Stimulated activated CD4-positive, alpha-beta T cell treated with anti-CD3 and anti-CD28 coated beads, Interleukin-4, amount 100 ng/mL, for 24 hours (primary cell): ENCODE measurements at regions not wholly inside any gene's neighbourhood (a gene's known extent, or its start where the extent isn't known, plus 50 kb on each side); places are given as distances from the start of the nearest gene placed in this dataset.

ENCODE experiments used
- DNase-seq: peaks from one replicate; pipeline ENCODE4 v3.0.0-alpha.2; 2020

DNA sequence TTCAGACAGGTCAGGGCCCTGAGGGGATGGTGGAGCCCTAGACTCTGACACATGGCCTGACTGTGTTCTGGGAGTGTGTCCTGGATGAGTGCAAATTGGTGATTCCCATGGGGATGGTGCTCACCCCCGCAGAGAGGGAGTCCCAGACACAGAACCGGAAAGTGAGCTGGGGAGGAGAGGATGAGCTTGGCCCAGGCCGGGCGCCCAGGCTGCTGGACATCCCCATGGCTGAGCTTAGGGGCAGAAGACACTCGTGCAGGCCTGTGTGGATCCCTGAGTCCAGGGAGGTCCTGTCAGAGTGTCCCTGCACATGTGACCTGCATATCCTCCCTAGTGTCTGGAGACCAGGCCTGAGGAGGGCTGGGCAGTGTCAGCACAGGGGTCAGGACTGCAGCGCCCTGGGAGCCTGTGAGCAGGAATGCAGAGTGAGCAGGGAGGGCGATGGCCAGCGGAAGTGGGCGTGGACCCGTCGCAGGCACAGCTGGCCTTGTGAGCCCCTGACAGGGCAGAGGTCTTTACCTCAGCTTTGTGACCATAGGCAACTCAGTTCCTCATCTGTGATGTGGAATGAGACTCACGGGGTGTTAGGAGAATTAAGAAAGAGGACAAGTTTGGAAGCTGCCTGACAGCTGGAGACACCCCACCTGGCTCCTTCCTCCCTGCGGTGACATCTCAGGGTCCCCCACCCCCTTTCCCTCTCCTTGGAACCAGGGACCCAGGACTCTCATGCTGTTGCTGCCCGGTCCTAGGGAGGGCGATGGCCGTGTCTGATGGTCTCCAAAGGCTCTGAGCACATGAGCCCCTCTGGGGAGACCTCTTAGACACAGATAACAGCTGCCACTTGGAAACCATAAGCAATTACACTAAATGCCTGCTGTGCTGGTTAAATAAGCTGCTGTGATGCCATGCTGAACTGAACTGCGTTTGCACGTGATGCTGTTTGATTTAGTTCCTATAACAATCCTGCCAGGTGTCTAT lies 62.6 kb upstream of the HS6ST1 start:
- no peak for DNase-seq

DNA sequence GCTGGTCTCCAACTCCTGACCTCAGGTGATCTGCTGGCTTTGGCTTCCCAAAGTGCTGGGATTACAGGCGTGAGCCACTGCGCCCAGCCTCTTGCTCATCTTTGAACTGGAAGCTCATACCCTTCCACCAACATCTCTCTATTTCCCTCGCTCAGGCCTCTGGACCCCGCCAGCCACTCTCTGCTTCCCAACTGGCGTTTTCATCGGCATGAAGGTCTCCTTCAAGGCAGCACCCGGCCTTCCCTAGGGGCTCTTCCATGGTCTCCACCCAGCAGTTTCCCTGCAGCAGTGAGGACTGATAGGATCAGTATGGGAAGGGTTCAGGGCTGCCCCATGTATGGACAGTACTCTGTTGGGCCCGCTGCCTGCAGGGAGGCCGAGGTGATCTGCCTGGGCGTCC lies 65.8 kb upstream of the HS6ST1 start:
- DNase-seq, result no peak

DNA sequence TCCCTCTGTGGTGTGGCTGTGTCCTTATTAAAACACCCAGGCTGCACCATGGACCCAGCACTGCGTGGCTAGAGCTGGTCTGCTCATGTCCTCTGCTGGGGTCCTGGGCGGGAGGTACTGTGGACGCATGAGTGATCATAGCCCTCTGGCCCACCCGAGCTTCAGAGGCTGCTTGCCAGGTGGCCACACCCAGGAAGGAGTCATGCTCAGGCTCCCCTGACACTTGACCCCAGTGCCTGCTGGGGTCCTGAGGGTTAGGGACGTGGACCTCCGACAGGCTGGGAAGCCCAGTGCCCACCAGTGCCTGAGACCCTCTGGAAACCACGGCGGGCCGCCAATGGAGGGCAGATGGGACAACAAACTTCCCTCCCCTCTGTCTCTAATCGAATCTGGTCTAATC lies 66.3 kb upstream of the HS6ST1 start:
- no peak for DNase-seq

DNA sequence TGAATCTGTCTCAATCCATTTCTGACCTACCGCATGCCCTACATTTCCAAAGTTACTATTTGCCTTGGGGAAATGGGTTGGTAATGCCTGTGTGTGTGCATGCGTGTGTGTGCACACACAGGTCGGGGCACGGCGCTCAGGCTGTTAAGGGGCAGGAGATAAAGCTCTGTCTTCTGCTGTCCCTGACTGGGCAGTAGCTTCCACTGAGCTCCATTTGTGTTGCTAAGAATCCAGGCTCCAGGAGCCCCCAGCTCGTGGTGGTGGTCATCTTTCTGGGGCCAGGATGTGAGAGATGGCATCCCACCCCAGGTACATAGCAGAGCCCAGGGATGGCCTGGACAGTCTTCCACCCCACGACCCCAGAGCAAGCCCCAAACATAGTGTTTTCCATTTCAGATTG lies 66.7 kb upstream of the HS6ST1 start:
- no peak for DNase-seq

DNA sequence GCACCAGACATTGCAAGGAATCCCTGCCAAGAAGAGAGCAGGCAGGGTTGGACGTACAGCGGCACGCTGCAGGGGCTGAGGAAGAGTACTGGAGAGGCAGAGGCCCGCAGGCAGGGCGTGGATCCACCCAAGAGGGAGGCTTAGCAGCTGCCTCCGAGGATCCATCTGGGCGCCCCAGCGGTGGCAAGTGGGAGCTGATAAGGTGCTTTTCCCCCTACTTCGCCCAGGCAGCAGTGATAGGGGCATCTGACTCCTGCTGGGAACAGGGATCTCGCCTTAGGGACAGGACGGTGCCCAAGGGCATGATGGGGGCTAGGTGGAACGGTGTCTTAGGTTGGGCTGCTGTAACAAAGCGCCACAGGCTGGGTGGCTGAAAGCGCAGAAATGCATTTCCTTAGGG lies 67.4 kb upstream of the HS6ST1 start:
- no peak for DNase-seq

DNA sequence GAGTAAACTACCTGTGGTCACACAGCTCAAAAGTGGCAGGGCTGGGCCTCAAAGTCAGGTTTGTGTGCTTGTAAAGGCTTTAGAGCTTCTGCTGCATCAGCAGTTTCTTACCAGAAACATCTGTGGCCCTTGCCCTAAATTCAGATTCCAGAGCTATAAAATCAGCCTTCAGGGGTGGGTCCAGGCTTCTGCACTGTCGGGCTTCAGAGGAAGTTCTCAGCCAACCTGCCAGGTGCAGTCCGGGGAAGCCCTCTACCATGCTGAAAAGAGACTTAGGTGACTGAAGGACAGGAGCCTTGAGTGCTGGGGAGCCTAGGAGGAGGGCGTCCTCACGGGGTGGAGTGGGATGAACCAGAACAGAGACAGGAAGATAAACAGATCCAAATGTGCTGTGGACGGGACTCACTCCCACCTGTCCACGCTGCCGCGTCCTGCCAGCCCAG lies 69.9 kb upstream of the HS6ST1 start:
- no peak for DNase-seq

DNA sequence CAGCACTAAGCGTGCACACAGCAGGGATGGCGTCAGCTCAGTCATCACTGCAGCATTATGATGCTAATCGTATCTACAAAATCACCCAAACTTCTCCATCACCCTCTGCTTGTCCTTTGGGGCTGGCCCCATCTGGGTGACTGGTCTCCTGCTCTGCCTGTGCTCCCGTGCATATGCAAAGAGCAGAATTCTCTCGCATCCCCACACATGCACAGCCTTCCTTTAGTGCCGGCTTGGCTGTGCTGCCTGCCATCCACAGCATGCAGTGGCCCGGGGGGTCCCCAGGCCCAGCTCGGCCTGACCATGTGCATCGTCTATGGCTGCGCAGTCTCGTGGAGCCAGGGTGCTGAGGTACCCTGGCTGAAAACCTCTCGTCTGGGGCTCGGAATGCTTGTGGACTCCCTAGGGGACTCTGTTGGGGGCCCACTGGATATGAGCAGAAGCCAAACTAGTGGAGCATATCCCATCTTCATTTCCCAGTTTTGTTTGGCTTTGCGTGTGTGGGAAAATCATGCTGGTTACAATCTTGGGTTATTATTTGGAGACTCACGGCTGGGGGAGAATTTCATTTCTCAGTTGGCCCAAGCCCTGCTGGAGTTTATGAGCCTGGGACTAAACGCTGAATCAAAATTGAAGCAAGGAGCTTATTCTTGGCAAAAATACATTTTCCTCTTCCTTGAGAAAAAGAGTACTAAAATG lies 70.9 kb upstream of the HS6ST1 start:
- DNase-seq, result no peak

DNA sequence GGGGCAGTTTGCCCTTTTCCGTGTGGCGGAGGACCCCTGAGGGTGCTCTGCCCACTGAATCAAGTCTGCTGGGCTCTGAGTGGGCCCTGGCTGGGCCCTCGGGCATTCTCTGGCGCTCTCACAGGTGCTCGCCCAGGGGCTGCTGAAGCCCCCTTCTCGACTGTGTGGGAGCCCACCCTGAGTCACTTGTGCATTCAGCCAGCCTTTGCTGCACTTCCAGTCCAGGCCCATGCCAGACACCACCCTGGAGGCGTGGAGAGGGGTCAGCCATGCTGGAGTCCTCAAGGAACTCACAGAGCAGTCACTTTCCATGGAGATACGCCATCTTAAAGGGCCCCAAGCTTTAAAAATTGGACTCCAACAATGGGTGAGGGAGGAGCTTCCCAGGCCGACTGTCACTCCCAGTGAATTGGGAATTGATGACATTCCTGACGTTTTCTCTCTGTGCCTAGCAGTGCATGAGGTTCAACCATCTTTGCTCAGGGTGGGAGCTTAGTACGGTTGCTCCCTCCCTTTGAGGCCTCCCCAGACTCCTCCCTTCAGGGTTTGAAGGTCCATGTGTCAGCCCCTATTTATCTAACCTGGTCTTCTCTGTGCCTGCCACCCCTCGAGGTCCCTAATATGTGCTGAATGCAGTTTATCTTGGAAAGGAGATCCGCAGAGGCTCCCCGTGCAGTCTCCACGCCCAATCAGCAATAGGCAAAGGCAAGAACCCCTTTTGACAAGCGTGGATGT lies 71.8 kb upstream of the HS6ST1 start:
- no peak for DNase-seq

DNA sequence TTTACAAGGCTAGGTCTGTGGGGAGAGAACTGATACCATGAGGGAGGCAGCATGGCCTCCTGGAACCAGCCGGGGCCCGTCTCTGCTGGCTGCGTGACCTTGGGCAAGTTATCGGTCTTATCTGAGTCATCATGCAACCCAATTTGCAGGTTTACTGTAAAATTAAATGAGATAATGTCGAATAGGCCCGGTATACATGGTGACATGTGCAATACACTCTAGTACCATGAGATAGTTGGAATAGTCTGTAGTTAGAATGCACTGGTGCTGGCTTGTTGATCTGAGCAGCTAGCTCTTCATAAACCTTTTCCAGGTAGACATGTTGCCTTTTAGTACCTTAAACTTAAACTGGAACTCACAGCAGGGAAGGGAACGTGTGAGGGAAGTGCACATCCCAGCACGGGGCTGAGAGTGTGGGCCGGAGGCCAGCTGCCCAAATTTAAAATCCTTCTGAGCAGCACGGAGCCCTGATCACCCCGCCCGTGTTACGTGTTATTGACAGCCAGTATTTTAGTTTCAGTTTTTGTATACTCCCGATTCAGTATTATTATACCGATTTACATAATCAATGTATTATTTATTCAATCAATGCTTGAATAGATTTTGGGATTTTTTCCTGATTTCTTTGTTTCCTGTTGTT lies 72.4 kb upstream of the HS6ST1 start:
- DNase-seq, result no peak

DNA sequence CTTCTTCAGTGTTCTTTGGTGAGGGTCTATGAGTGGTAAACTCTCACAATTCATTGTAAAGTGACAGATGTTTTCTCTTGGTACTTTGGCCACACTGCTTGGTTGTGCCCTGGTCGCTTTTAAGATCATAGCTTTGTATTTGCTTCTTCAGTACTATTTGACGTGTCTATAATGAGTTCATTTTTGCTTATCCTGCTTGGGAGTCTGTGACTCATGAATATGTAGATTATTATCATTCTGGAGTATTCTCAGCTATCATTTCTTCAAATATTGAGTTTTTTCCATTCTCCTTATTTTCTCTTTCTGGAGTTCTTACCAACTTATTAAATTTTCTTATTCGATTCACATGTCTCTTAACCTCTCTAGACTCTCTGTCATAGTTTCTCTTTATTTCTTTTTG lies 73.0 kb upstream of the HS6ST1 start:
- no peak for DNase-seq

DNA sequence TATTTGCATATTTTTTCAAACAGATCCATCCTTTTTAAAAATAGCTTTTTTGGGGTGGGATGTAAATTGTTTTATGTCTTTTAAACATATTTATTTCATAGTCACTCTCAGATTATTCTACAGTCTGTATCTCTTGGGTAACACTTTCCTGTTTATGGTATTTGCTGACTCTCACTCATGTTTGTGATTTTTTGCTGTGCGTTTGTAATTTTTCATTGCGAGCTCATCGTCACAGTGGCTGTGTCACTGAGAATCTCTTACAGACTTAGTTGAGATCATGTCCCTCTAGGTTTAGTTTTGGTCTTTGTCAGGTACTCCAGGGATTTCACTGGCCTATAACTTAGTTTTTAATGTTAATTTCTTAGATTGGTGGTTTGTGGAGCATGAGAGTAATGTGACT lies 73.5 kb upstream of the HS6ST1 start:
- DNase-seq, result no peak

DNA sequence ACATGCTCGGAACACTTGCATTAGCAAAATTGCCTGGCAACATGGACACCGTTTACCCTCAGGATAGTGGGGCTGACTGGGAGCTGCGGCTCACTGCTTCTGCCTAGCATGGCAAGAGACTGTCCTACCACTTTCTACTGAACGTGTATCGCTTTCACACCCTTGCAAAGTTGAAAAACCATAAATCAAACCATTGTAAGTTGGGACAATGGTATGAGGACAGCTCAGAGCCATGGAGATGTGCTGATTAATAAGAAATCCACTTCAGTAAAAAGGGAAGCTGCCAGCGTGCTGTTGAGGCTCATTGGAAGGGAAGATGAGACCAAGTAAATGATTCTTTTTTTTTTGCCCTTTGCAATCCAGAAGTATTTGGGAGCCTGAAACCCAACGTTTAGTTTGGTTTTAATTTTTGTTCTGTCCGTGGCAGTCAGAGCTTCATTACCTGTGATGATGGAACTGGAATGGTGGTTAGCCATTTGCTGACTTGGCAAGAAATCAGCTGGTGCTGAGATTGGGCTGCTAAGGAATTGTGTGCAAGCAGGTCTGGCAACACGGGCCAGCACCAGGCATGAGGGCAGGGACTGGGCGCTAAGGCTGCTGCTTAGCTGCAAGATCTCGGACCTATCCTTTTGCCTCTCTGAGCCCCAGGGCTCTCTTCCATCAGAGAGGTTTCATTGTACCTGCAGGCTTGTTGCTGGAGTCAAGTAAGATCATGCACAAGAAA lies 75.5 kb upstream of the HS6ST1 start:
- DNase-seq, result no peak

DNA sequence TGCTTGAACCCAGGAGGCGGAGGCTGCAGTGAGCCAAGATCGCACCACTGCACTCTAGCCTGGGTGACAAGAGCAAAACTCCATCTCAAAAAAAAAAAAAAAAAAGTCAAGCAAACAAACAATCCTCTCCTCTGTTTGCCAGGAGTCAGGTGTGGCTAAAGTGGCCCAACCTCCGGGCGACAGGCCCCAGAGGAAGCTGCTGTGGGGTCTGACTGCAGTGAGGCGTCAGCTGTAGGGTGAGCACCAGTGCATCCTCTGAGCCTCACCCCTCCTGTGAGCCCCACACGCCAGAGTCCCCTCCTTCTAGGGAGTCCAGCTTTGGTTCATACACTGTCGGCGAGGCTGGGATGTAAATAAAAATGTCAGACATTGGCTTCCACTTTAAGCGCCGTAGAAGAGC lies 76.5 kb upstream of the HS6ST1 start:
- no peak for DNase-seq

DNA sequence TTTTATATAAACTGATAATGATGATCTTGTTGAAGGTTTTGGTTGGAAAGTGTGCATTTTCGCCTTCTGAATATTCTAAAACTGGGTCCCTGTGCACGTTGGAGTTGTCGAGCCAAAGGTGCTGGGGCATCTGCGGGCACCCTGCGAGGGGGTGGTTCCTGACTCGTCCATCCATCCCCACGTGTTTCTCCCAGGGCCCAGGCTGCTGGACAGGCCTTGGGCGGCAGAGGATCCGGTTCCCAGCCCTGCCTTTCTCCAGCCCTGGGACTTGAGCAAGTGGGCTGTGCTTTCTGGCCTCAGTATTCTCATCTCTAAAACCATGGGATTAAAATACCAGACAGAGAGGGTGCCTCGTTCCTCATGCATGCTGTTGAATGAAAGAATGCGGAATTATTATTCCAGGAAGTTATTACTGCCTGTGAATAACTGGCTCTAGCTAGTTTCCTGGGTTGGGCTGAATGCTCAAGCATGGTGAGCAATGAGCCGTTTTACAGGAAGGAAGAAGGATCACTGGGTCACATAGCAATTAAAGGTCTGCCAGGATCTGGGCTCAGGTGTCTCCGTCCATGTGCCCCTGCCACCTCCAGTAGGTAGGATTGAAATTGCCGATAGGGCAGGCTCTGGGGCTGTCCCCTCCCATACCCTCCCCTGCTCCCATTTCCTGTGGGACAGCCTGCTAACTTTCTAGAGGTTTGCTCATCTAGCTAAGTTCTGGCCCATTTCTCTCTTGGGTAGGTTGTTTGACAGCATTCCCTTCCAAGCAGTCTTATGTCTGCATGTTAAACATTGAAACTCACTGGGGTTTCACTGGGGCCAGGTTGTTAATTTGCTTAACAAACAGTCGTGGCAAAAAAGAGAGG lies 77.2 kb upstream of the HS6ST1 start:
- no peak for DNase-seq

DNA sequence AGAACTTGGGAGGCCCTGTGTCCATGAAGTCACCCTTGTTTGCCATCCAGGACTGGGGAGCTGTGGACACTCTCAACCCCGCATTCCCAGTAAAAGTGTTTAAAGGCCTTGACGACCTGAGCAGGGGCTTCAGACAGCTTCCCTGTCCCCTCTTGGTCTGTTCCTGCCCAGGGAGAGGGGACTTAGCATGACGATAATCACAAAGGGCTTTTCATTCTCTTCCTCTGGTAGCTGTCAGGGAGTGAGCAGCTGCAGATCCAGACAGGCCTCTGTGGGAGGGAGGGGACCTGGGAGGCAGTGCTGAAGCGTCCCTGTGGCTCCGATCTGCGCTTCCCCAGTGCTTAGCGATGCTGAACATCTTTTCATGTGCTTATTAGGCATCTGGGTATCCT lies 77.8 kb upstream of the HS6ST1 start:
- no peak for DNase-seq

DNA sequence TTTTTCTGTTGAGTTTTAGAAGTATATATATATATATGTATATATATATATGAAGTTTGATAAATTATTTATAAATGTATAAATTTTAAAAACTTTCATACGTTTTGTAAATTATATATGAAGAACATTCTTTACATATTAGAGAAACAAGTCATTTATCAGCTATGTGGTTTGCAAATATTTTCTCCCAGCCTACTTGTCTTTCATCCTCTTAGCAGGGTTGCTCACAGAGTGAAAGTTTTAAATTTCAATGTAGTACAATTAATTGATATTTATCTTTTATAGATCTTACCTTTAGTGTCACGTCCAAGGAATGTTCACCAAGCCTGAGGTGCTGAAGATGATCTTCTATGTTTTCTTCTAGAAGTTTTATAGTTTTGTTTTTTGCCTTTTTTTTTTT lies 78.3 kb upstream of the HS6ST1 start:
- DNase-seq, result no peak

DNA sequence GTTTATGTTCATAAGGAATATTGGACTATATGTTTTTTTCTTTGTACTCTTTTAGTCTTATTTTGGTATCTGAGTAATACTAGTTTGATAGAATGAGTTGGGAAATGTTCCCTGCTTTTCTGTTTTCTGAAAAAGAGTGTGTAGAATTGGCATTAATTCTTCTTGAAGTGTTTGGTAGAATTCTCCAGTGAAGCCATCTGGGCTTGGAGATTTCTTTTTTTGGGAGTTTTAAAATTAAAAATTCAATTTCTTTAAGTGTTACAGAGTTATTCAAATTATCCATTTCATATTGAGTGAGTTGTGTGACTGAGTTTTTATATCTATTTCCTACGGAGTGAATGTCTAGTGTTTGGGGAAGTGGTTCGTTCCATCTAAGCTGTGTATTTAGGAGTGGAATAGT lies 80.6 kb upstream of the HS6ST1 start:
- DNase-seq, result no peak

DNA sequence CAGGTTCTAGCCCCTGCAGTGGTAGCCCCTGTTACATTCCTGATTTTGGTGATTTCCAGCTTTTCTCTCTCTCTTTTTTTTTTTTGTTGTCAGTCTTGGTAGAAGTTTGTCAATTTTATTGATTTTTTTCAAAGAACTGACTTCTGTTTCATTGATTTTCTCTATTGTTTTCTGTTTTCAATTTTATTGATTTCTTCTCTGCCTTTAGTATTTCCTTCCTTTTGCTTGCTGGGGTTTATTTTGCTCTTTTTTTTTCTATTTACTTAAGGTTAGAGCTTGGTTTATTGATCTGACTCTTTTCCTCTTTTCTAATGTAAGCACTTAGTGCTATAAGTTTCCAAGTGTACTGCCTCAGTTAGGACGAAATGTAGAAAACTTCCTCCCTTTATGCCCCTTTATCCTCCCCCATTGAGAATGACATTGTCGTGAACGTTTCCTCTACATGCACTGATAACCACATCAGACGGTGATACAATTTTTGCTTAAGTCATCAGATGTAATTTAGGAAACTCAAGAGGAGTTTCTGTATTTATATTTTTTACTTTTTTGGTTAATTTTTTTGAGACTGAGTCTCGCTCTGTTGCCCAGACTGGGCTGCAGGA lies 81.1 kb upstream of the HS6ST1 start:
- DNase-seq, result no peak

DNA sequence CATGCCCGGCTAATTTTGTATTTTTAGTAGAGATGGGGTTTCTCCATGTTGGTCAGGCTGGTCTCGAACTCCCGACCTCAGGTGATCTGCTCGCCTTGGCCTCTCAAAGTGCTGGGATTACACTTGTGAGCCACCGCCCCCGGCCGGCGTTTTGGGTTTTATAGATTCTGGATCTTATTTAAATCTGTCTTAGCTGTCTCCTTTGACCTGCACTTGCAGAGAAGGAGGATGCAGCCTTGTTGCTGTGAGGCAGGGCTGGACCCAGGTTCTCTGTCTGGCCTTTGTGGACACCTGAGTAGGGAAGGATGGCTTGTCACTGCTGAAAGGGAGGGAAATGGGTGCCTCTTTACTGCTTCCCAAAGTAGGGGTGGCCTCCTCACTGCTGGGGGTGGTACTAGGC lies 83.0 kb upstream of the HS6ST1 start:
- DNase-seq, result no peak

DNA sequence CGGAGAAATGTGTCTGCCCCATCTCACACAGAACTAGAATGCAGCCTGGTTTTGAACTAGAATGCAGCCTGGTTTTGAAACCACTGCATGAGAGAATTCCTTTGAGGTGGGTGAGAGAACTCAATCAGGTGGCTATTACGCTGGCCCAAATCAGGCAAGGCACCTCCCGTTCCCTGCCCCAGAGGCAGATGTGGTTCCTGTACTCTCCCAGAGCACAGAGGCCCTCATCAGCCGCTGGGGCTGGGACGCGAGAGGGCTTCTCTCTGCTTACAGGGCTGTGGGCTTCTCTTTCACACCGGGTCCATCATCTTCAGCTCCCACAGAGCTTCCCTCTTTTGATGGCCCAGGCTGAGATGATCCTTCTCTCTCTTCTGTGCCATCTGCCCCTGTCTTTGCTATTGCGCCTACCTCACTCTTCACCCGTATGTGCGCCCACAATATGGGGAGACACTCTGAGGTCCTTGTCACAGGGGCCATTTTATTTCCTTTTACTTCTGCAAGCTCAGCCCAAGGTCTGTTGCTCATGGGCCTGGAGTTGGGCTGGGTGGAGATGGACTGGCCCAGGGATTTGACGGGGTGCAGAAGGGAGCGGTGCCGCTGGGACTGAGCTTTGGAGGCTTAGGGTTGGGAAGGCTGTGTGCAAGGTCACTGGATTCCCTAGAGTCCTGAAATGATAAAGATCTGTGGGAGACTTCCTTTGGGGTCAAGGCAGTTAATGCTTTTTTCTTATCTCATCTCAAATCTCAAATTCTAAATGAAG lies 84.4 kb upstream of the HS6ST1 start:
- DNase-seq, result no peak
